ENCODE measurements at regions not wholly inside any gene's neighbourhood (a gene's known extent, or its start where the extent isn't known, plus 50 kb on each side); places are given as distances from the start of the nearest gene placed in this dataset.

- TF ChIP-seq, protein P1, sequence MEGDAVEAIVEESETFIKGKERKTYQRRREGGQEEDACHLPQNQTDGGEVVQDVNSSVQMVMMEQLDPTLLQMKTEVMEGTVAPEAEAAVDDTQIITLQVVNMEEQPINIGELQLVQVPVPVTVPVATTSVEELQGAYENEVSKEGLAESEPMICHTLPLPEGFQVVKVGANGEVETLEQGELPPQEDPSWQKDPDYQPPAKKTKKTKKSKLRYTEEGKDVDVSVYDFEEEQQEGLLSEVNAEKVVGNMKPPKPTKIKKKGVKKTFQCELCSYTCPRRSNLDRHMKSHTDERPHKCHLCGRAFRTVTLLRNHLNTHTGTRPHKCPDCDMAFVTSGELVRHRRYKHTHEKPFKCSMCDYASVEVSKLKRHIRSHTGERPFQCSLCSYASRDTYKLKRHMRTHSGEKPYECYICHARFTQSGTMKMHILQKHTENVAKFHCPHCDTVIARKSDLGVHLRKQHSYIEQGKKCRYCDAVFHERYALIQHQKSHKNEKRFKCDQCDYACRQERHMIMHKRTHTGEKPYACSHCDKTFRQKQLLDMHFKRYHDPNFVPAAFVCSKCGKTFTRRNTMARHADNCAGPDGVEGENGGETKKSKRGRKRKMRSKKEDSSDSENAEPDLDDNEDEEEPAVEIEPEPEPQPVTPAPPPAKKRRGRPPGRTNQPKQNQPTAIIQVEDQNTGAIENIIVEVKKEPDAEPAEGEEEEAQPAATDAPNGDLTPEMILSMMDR (IDR thresholded peaks at IDR 0.05; ENCODE audit: unreplicated experiment), result no peak
- Mint-ChIP-seq H3K36me3 (ENCODE audit: insufficient read depth, unreplicated experiment) (no peaks in the 10 kb centered on the region), H3K4me3 (ENCODE audit: low read depth, unreplicated experiment) (no peak overlapping the region), H3K9me3 (ENCODE audit: low read depth, unreplicated experiment) (peaks cover 3% of the 10 kb centered on the region), H3K27me3 (ENCODE audit: unreplicated experiment) (no peaks in the 10 kb centered on the region), H3K4me1 (ENCODE audit: low read depth, unreplicated experiment) (no peaks in the 10 kb centered on the region), H3K27ac (ENCODE audit: unreplicated experiment) (no peak overlapping the region)
- no peak for DNase-seq
- intact Hi-C loops (cut with micrococcal nuclease; ENCODE audit: unreplicated experiment), result no loop called here
- BruUV-seq (replicated peaks), result no TSS peak
- CTCF ChIA-PET, result interaction anchor here (0.7 kb wide), 1 partner anchor 78 kb away, joined by 3 read pairs; no protein-coding TSS in a partner anchor
Measured at GRCh38 chr5:31095796-31096195, 97.7 kb upstream of the CDH6 start.

GRCh38 chr5:31091501-31091900, 102.0 kb upstream of the CDH6 start:
- H3K4me3 Mint-ChIP-seq (ENCODE audit: low read depth, unreplicated experiment), result no peak overlapping the region
- H3K36me3 Mint-ChIP-seq (ENCODE audit: insufficient read depth, unreplicated experiment), result no peaks in the 10 kb centered on the region
- intact Hi-C loops (cut with micrococcal nuclease; ENCODE audit: unreplicated experiment), result no loop called here
- H3K27ac Mint-ChIP-seq (ENCODE audit: unreplicated experiment), result no peak overlapping the region
- peaks cover 13% of the 10 kb centered on the region for H3K9me3 Mint-ChIP-seq (ENCODE audit: low read depth, unreplicated experiment)
- TF ChIP-seq, protein P1 (IDR thresholded peaks at IDR 0.05; ENCODE audit: unreplicated experiment), result no peak
- H3K27me3 Mint-ChIP-seq (ENCODE audit: unreplicated experiment), result no peaks in the 10 kb centered on the region
- DNase-seq, result no peak
- no TSS peak for BruUV-seq (replicated peaks)
- no peaks in the 10 kb centered on the region for H3K4me1 Mint-ChIP-seq (ENCODE audit: low read depth, unreplicated experiment)
- CTCF ChIA-PET, result no interaction called here

DNA sequence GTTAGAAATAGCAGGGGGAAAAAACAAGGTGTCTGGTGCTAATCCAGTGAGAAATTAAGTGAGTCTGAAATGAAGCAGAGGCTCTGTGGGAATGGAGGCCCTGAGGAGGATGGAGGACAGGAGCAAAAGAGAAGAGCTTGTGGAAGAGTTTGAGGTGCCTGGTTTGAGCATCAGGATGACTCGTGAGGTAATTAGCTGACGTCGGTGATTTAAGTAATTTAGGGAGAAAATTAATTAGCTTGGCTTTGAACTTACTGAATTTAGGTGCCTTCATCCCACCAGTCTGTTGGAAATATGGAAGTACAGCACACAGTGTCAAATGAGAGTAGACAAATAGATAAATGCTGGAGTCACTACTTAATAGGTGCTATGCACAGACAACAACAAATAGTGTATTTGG, 103.0 kb upstream of the CDH6 start:
- Mint-ChIP-seq H3K27me3 (ENCODE audit: unreplicated experiment) (no peaks in the 10 kb centered on the region), H3K27ac (ENCODE audit: unreplicated experiment) (no peak overlapping the region), H3K9me3 (ENCODE audit: low read depth, unreplicated experiment) (peaks cover 13% of the 10 kb centered on the region), H3K4me3 (ENCODE audit: low read depth, unreplicated experiment) (no peak overlapping the region), H3K36me3 (ENCODE audit: insufficient read depth, unreplicated experiment) (no peaks in the 10 kb centered on the region), H3K4me1 (ENCODE audit: low read depth, unreplicated experiment) (no peaks in the 10 kb centered on the region)
- no peak for DNase-seq
- TF ChIP-seq, protein P1 (IDR thresholded peaks at IDR 0.05; ENCODE audit: unreplicated experiment), result no peak
- CTCF ChIA-PET, result no interaction called here
- intact Hi-C loops (cut with micrococcal nuclease; ENCODE audit: unreplicated experiment), result no loop called here
- no TSS peak for BruUV-seq (replicated peaks)

DNA sequence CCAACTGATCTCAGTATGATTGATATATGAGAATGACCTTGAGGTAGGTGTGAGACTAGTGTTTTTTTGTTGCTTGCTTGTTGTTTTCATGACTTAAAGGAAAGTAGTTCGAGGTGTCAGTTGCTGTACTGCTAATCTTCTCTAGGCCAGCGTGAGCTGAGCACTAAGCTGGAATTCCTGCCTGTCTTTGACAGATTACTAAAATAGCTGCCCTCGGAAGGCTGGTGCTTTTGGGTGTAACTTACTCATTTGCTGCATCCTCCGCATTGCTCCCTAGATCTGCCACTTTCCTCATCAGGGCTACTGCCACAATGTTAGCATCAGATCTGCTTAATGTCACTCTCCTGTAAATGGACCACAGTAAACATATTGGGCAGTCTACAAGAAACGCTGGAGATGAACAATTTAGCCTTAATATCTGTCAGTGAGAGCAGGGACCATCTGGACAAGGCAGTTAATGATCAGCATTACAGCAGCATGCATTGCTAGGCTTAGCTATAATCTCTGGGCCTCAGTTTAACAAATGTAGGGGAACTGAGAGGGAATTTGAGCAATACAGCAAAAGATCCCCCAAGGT, 106.6 kb upstream of the CDH6 start:
- intact Hi-C loops (cut with micrococcal nuclease; ENCODE audit: unreplicated experiment), result no loop called here
- no TSS peak for BruUV-seq (replicated peaks)
- no peaks in the 10 kb centered on the region for H3K27me3 Mint-ChIP-seq (ENCODE audit: unreplicated experiment)

More for the DNA sequence above, 106.6 kb upstream of the CDH6 start:
- H3K9me3 Mint-ChIP-seq (ENCODE audit: low read depth, unreplicated experiment), result peaks cover 14% of the 10 kb centered on the region
- DNase-seq, result no peak
- H3K4me1 Mint-ChIP-seq (ENCODE audit: low read depth, unreplicated experiment), result no peaks in the 10 kb centered on the region
- no peak overlapping the region for H3K27ac Mint-ChIP-seq (ENCODE audit: unreplicated experiment)
- TF ChIP-seq, protein P1 (IDR thresholded peaks at IDR 0.05; ENCODE audit: unreplicated experiment), result no peak
- H3K36me3 Mint-ChIP-seq (ENCODE audit: insufficient read depth, unreplicated experiment), result no peaks in the 10 kb centered on the region
- H3K4me3 Mint-ChIP-seq (ENCODE audit: low read depth, unreplicated experiment), result no peak overlapping the region
- CTCF ChIA-PET, result no interaction called here
